BLaER1 treated with 17β-estradiol and CSF1 and Interleukin-3, amounts not matched to agents 10 nM and 100 nM (cell line): ENCODE measurements at regions not wholly inside any gene's neighbourhood (a gene's known extent, or its start where the extent isn't known, plus 50 kb on each side); places are given as distances from the start of the nearest gene placed in this dataset.
A peak's percentile ranks its signal among the peaks of the same experiment; 100 is the strongest.

Experiments used
- H3K27ac ChIP-seq, 11 experiments: shearing (Covaris generic); formaldehyde crosslinking; 2 replicates each; pipeline ENCODE4 v1.8.1; 2022
- H3K27me3 ChIP-seq, 11 experiments: shearing (Covaris generic); formaldehyde crosslinking; 2 replicates each; pipeline ENCODE4 v1.8.1; 2022
- H3K36me3 ChIP-seq, 11 experiments: shearing (Covaris generic); formaldehyde crosslinking; 2 replicates each; pipeline ENCODE4 v1.8.1; 2022
- H3K4me1 ChIP-seq, 10 experiments: shearing (Covaris generic); formaldehyde crosslinking; 2 replicates each; pipeline ENCODE4 v1.8.1; 2022
- H3K4me2 ChIP-seq, 11 experiments: shearing (Covaris generic); formaldehyde crosslinking; 2 replicates each; pipeline ENCODE4 v1.8.1; 2022
- H3K4me3 ChIP-seq, 10 experiments: shearing (Covaris generic); formaldehyde crosslinking; 2 replicates each; pipeline ENCODE4 v1.8.1; 2022
- H3K9ac ChIP-seq, 11 experiments: shearing (Covaris generic); formaldehyde crosslinking; 2 replicates each; pipeline ENCODE4 v1.8.1; 2022
- H3K9me3 ChIP-seq, 11 experiments: shearing (Covaris generic); formaldehyde crosslinking; replicated peaks in 1 of 11; 2 replicates each; pipeline ENCODE4 v1.8.1; 2022
- H4K20me1 ChIP-seq, 11 experiments: shearing (Covaris generic); formaldehyde crosslinking; 2 replicates each; pipeline ENCODE4 v1.8.1; 2022
- Cebpa-rat ChIP-seq, 11 experiments: shearing (Covaris generic); IDR thresholded peaks; 2 replicates each; pipeline ENCODE4 v1.8.1; 2022

GRCh38 chr2:120545521-120546047, 190.1 kb upstream of the GLI2 start:
- no peak for TF ChIP-seq Cebpa-rat (IDR thresholded peaks at IDR 0.05)
- no peaks in the 10 kb centered on the region for H3K9me3 ChIP-seq
- H3K4me3 ChIP-seq, result no peak overlapping the region
- H3K4me2 ChIP-seq, result peak overlapping the region in 3 of 11 experiments; percentile 55 to 69 (median 61); a peak in 5 of 22 replicates
- H3K9ac ChIP-seq, result no peak overlapping the region
- no peaks in the 10 kb centered on the region for H4K20me1 ChIP-seq
- H3K27me3 ChIP-seq, result no peaks in the 10 kb centered on the region; a peak in 1 of 22 replicates
- H3K27ac ChIP-seq, result no peak overlapping the region
- no peaks in the 10 kb centered on the region for H3K36me3 ChIP-seq
- H3K4me1 ChIP-seq, result peaks cover 3 to 67% (median 26%) of the 10 kb centered on the region in 10 experiments; a peak in 18 of 20 replicates

DNA sequence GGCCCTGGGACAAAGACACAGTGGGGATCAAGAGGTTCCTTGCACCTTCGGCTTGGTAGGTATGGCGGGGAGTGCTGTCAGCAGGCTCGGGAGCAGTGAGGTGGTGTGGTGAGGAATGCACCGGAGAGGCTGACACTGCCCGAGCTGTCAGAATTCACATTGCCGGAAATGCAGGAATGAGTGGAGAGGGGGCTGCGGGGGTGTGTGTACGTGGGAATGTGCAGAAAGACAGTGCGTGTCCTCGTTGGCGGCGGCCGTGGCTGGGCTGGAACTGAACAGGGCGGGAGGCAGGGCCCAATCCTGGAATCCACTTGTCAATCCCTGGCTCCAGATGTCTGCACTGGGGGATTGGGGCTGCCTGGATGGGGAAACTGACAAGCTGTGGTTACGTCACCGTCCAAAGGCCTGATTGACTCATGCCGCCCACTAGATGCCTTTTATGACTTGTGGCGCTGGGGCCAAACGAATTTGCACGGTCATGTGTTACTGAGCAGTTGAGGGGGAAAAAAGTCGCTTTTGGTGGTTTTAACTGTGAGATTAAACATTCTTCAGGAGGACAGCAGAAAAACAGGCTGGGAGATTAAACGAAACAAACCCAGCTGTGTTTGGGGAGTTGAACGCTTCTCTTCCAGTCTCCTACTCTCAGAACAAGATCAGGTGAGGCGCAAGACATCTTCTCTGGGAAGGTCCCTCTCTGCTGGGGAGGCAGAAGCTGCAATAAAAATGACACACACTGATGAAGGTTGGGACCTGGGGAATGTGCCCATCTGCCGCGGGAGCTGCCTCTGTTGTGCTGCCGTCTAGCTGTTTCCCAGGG, 189.4 kb upstream of the GLI2 start:
- Histone ChIP-seq H3K4me1 (peaks cover 6 to 74% (median 26%) of the 10 kb centered on the region in 10 experiments; a peak in 16 of 20 replicates), H3K9ac (peak overlapping the region in 3 of 11 experiments; percentile 1 to 34 (median 17); a peak in 3 of 22 replicates), H4K20me1 (no peaks in the 10 kb centered on the region), H3K4me2 (peak overlapping the region in 10 of 11 experiments; percentile 5 to 69 (median 38); a peak in 15 of 22 replicates), H3K27ac (peak overlapping the region in 3 of 11 experiments; percentile 3 to 36 (median 7); a peak in 5 of 22 replicates), H3K4me3 (no peak overlapping the region), H3K27me3 (no peaks in the 10 kb centered on the region; a peak in 1 of 22 replicates), H3K36me3 (no peaks in the 10 kb centered on the region), H3K9me3 (no peaks in the 10 kb centered on the region)
- TF ChIP-seq Cebpa-rat (IDR thresholded peaks at IDR 0.05), result no peak

DNA sequence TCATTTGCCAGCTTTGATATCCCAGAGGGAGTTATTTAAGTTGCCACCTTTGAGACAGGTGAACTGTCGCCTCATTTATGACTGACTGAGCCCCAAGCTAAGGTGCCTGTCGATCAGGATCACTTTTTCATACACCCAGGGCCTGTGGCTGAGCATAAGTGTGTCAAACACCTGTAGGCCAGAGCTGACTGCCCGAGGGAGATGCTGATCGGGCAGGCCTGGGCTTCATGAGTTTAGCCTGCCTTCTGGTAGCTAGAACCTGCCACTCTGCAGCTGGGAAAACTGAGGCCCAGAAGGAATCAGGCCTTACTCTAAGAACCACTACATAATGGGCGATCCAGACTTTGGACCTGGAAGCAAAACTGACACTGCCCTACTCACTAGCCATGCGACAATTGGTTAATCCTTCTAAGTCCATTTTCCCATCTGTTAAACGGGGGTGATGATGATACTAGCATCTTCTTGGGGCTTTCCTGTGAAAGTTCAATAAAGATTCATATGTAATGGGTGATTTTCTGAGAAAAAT, 188.7 kb upstream of the GLI2 start:
- Histone ChIP-seq H3K36me3 (no peaks in the 10 kb centered on the region), H3K27me3 (no peaks in the 10 kb centered on the region; a peak in 1 of 22 replicates), H3K9ac (peak overlapping the region in 3 of 11 experiments; percentile 1 to 34 (median 17); a peak in 3 of 22 replicates), H3K4me2 (peak overlapping the region in 9 of 11 experiments; percentile 5 to 69 (median 38); a peak in 14 of 22 replicates), H3K4me1 (peaks cover 11 to 80% (median 33%) of the 10 kb centered on the region in 10 experiments; a peak in 19 of 20 replicates), H3K9me3 (no peaks in the 10 kb centered on the region), H3K27ac (peak overlapping the region in 3 of 11 experiments; percentile 3 to 36 (median 7); a peak in 5 of 22 replicates), H4K20me1 (no peaks in the 10 kb centered on the region; a peak in 1 of 22 replicates), H3K4me3 (no peak overlapping the region)
- no peak for TF ChIP-seq Cebpa-rat (IDR thresholded peaks at IDR 0.05)

- no peak overlapping the region for H3K27ac ChIP-seq
- peaks cover 14 to 87% (median 38%) of the 10 kb centered on the region in 10 experiments; a peak in 19 of 20 replicates for H3K4me1 ChIP-seq
- no peak overlapping the region for H3K4me3 ChIP-seq
- H3K4me2 ChIP-seq, result peak overlapping the region in 1 of 11 experiments; percentile 61; a peak in 3 of 22 replicates
- H3K9ac ChIP-seq, result no peak overlapping the region
- H3K36me3 ChIP-seq, result no peaks in the 10 kb centered on the region
- H4K20me1 ChIP-seq, result no peaks in the 10 kb centered on the region; a peak in 1 of 22 replicates
- no peaks in the 10 kb centered on the region; a peak in 1 of 22 replicates for H3K27me3 ChIP-seq
- H3K9me3 ChIP-seq, result no peaks in the 10 kb centered on the region
- TF ChIP-seq Cebpa-rat (IDR thresholded peaks at IDR 0.05), result no peak
Measured at GRCh38 chr2:120547662-120548061, 188.0 kb upstream of the GLI2 start.

DNA sequence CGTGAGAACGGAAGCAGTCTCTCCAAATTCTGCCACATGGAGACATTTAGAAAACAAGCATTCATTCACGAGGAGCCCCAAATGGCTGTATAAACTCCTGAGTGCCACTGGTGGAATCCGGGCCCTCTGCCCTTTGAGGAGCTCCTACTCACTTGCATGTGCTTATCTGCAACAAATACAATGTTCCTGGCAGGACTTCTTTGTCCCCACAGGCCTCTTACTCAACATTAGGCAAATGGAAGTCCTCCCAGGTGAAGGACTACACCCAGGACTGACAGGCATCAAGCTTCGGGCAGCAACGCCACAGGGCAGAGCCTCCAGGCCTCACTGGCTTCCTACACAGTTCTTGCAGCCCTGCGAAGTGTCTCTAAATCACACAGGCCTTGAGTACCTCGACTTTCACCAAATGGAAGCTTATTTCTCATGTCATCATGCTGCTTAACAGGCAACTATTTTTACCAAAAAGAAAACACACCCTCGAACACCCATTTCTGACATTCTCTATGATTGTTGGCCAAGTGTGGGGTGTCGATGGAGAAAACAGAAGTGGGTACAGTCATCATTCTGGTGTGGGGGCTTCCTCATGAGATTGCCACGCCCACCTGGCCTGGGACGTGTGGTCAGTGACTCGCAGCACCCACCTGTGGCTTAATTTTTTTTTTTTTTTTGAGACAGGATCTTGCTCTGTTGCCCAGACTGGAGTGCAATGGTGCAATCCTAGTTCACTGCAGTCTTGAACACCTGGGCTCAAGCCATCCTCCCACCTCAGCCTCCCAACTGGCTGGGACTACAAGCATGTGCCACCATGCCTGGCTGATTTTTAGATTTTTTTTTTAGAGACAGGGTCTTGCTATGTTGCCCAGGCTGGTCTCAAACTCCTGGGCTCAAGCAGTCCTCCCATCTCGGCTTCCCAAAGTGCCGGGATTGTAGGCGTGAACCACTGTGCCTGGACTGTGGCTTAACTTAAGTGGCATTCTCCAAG, 186.8 kb upstream of the GLI2 start:
- H3K27me3 ChIP-seq, result no peaks in the 10 kb centered on the region; a peak in 1 of 22 replicates
- peaks cover 14 to 87% (median 35%) of the 10 kb centered on the region in 10 experiments; a peak in 19 of 20 replicates for H3K4me1 ChIP-seq
- H3K36me3 ChIP-seq, result no peaks in the 10 kb centered on the region

GRCh38 chr2:120549841-120550240, 185.8 kb upstream of the GLI2 start:
- H3K4me2 ChIP-seq, result peak overlapping the region in 5 of 11 experiments; percentile 5 to 75 (median 40); a peak in 9 of 22 replicates
- no peak for TF ChIP-seq Cebpa-rat (IDR thresholded peaks at IDR 0.05)
- no peak overlapping the region for H3K9ac ChIP-seq
- H3K4me3 ChIP-seq, result no peak overlapping the region
- no peaks in the 10 kb centered on the region for H3K27me3 ChIP-seq
- H3K36me3 ChIP-seq, result no peaks in the 10 kb centered on the region
- peaks cover 14 to 78% (median 31%) of the 10 kb centered on the region in 10 experiments; a peak in 19 of 20 replicates for H3K4me1 ChIP-seq
- no peaks in the 10 kb centered on the region for H3K9me3 ChIP-seq
- no peaks in the 10 kb centered on the region; a peak in 1 of 22 replicates for H4K20me1 ChIP-seq
- no peak overlapping the region; a peak in 1 of 22 replicates for H3K27ac ChIP-seq

More for the DNA sequence above, 186.8 kb upstream of the GLI2 start:
- no peak overlapping the region for H3K4me3 ChIP-seq
- H4K20me1 ChIP-seq, result no peaks in the 10 kb centered on the region; a peak in 1 of 22 replicates
- H3K9me3 ChIP-seq, result no peaks in the 10 kb centered on the region
- H3K4me2 ChIP-seq, result peak overlapping the region in 5 of 11 experiments; percentile 7 to 75 (median 39); a peak in 6 of 22 replicates
- no peak overlapping the region for H3K9ac ChIP-seq
- no peak for TF ChIP-seq Cebpa-rat (IDR thresholded peaks at IDR 0.05)
- H3K27ac ChIP-seq, result no peak overlapping the region

DNA sequence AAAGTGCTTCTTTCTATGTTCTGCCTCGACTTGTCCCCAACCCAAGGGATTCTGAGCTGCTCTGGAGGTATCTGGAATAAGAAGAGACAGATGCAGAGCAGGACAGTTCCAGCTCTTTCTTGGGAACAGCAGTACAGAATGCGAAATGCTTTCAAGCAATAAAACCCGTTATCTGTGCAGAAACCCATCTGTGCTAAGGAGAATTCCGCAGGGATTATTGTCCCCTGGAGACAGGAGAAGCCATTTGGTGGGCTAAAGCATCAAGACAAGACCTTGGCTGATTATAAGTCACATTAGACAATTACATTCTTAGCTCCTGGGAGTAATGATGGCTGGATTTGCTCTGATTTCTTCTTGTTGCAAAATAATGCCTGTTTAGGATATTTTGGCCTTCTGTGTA, 185.4 kb upstream of the GLI2 start:
- H3K9ac ChIP-seq, result no peak overlapping the region
- peak overlapping the region in 5 of 11 experiments; percentile 5 to 75 (median 40); a peak in 9 of 22 replicates for H3K4me2 ChIP-seq
- no peak overlapping the region for H3K4me3 ChIP-seq
- H3K9me3 ChIP-seq, result no peaks in the 10 kb centered on the region
- no peak overlapping the region; a peak in 2 of 22 replicates for H3K27ac ChIP-seq
- no peaks in the 10 kb centered on the region for H3K27me3 ChIP-seq
- H3K4me1 ChIP-seq, result peaks cover 14 to 74% (median 31%) of the 10 kb centered on the region in 10 experiments; a peak in 19 of 20 replicates
- H4K20me1 ChIP-seq, result no peaks in the 10 kb centered on the region; a peak in 1 of 22 replicates
- no peaks in the 10 kb centered on the region for H3K36me3 ChIP-seq
- no peak for TF ChIP-seq Cebpa-rat (IDR thresholded peaks at IDR 0.05)
